HG03442 (cell line): ENCODE measurements at regions not wholly inside any gene's neighbourhood (a gene's known extent, or its start where the extent isn't known, plus 50 kb on each side); places are given as distances from the start of the nearest gene placed in this dataset.

Source experiments
- ATAC-seq: cut with Tn5 transposase; IDR thresholded peaks from one replicate; pipeline ENCODE4 v1.9.1; 2021; ENCODE audit warnings: mild to moderate bottlenecking, moderate library complexity; ENCODE audit not compliant: unreplicated experiment

DNA sequence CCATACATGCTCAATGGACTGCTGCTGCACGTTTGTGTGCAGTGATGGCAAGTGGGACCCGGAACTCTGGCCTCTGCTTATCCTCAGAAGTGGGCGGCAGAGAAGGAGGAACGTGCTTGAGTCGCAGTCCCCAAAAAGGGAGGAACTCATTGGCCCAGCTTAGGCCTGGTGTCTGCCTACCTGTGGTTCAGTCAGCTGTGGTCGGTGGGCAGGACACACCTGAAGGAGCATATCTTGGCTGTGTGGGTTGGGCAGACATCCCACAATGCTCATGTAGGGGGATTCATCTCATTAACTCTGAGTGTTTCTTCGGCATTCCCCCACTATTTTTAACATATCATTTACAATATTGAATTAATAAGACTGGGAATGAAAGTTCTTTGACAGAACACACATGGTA, 122.9 kb upstream of the IL12B start:
- no peak for ATAC-seq

DNA sequence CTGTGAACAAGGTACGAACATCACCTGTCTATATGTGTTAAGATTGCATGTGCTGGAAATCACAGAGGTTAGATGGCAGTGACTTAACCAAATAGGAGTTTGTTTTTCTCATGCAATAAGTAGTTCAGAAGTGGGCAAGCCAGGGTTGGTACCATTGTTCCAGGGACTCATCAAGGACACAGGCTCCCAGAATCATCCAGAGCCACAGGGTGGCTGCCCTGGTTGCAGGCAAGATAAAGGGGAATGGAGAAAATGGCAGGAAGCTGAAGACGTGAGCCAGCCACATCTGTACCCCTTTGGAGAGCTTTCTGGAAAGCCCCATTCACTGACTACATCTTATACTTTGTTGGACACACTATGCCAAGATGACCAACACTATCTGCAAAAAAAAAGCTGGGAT, 126.0 kb upstream of the IL12B start:
- ATAC-seq = peak; percentile 4

DNA sequence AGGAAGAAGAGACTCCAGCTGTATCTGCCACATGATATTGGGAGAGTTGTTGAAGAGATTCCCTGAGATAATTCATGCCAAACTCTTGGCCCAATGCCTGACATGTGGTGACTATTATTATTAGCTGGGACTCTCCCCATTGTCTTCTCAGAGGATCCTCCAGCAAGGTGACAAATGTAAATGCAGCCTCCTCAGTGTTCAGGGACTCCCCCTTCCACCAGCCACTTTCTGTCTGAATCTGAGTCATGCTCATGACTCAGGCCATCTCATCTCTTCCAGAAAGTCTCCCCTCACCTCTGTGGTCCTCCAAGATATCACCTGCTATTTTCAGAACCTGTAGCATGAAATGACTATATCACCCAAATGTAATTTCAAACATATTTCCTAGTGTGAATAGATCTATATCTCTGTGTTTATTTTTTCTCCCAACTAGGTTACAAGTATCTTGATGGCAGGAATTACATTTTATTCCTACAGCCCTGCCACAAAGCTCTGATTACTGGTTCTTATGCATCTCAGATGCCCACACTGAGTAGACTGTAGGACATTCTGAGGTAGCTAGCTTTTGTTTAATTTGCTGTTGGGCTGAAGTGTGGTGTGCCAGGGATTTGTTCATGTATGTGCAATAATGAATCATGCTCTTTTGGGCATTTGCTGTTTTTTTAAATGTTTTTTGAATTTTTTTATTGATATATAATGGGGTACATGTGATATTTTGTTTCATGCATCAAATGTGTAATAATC, 126.6 kb upstream of the IL12B start:
- peak; percentile 79 for ATAC-seq

DNA sequence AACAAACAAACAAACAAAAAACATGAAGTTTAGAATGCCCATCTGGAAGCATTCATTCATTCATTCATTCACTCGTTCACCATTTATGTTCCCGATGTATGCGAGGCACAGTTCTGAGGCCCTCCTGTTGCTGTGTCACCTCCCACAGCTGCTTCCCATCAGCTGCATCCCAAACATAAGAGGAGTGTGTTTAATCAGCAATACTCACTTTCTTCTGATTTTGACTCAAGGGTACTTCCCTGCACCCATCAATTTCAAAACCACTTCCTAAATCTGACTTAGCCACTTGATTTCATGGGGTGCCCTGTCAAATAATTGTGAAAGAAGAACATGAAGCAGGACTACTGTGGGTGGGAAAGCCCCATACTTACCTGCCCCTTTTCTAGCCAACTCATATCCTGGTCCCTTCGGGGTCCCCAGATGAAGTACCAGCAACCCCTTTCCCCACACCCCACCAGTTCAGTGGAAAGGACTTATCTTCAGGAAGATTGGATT, 128.0 kb upstream of the IL12B start:
- peak; percentile 31 for ATAC-seq

DNA sequence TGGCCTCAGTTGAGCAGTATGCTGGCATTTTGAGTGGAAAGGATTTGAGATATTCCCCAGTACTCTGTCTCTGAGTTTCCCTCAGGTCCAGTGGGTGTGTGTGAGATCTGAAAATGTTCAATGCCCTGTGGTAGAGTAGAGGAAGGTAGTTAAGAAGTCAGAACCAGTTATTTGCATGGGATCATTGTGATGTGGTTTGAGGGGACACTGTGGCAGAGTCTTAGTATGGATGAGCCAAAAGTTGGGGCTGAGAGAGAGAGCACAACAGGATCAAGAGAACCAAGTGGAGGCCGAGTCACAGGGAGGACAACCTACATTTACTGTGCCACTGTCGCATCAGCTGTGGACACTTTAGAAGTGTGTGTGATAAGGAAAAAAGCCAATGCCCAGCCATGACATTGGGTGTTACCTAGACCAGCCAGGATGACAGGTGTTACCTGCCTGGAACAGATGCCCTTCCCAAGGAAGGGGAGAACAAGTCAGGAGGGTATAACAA, 128.9 kb upstream of the IL12B start:
- ATAC-seq = no peak

DNA sequence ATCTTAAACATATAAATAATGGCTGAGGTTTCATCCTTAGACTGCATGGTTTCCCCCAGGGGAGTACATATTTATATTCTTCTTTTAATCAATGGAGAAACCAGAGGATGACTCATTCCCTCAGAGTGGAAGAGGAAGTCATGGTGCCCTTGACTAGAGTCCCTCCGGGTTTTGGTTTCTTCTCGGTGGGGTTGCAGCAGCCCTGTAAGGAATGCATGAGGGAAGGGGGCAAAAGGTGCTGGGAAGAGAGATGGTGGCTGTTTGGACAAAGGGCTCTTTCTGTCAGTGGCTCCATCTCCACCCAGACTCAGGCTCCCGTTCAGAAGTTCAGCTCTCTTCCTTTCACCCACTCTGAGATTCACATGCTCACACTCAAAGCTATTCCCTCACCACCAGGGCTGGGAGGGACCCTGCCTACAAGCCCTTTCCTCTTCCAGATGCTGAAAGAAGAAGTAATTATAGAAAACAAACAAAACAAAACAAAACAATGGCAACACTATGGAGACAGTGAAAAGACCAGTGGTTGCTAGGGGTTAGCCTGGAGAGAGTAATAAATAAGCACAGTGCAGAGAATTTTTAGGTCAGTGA, 129.8 kb upstream of the IL12B start:
- peak; percentile 22 for ATAC-seq

DNA sequence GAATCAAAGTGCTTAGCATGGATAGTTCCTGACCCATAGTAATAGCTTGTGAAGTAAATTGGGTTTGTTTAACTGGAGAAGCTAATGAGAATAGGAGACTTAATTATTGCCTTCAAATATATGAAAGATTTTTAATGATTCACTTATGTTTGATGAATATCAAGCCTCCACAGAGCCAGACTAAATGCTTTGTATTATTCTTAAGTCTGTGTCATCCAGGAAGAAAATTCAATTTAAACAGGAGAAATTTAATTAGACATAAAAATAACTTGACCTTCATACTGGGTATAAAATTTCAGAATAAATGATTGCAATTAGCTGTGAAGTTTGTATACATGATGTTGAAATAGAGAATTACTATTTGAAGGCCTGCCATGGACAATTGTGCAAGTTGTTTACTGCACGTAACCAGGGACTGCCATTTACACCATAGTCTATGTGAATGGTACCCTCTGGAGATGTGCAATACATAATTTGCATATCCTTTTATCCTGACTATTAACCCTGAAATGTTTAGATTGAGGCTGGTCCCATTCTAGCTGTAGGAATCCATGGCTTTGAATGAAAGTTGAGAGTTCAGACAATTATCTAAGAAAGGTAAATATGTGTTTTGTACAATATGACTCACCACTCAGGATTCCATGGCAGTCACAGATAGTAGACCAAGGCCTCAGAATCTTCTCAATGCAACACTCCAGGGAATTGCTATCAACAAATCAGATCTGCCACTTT, 133.5 kb upstream of the IL12B start:
- ATAC-seq = no peak

DNA sequence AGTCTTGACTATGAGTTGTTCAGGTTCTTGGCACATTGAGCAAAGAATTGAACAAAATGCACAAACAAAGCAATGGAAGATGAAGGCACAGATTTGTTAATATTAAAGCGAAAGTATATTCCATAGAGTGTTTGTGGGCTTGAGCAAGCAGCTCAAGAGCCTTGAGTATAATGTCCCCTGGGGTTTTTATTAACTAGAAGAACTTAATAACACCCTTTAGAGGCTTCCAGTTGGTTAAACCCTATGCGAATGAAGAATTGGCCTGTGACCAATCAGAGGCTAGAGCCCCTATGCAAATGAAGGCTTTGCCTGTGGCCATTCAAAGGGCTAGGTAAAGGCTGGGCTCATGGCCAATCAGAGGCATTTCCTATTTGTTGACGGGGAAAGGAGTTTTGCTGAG, 135.3 kb upstream of the IL12B start:
- no peak for ATAC-seq

DNA sequence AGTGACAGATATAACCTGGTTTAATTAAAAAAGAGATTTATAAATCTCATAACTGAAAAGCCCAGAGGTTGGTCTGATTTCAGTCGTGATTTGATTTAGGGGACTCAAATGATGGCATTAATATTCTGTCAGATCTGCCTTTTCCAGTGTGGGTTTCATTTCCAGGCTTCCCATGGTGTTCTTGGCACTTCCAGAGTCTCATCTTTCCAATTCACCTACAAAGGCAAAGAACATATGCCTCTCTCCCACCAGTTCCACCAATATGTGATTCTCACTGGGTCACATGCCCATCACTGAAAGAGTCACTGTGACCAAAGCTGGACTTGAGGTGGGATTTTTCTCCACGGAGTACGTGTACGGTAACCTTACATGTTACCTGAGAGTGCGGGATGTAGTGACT, 137.4 kb upstream of the IL12B start:
- no peak for ATAC-seq

DNA sequence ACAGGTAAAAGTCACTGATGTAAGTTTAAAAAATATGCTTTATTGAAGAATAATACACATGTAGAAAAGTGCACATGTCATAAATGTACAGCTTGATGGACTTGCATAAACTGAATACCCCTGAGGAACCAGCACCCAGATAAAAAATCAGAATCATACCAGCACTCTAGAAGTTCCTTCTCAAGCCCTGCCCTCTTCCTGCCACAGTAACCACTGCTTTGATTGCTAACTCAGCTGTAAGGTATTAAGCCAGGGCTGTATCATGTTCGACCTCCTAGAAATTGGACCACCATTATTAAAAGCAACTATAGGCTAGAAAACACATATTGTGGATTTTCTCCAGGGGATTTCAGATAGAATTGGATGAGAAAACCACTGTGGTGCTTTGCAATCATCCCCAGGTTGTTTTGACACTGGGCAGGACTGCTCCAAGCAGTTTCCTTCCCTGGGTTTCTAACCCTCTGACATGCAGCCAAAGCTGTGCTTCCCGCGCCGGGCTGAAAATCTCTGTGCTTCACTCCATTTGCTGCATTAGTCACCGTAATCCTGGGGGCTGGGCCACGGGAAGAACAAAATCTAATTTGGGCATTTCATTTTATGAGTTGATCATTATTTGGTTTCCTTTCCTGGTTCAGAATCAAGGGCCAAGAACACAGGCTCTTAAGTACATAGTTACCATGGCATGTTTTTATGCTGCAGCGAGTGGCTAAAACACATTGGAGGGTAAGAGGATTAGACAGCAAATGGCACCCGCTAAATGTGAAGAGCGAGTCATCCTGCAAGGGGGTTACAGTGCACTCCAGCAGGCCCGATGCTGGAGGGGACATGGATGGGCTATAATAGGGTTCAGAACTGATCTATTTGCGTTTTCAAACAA, 139.4 kb upstream of the IL12B start:
- ATAC-seq = peak; percentile 81

DNA sequence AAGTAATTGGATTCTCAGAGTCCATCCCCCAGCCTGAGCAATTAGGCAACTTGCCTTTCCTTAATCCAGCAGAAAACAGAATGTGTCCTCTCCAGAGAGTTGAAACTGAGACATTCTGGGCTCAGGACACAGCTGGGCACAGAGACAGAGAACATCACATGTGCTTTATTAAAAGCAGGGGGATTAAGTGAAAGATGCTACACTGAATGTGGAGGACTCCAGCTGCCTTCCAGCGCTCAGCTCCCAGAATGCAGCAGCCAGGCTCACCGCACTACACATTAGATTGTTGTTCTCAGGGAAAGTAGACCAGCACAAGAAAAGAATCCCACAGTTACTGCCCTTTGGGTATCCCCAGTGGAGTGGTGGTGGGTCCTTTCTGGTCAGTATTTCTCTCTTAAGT, 141.6 kb upstream of the IL12B start:
- no peak for ATAC-seq

DNA sequence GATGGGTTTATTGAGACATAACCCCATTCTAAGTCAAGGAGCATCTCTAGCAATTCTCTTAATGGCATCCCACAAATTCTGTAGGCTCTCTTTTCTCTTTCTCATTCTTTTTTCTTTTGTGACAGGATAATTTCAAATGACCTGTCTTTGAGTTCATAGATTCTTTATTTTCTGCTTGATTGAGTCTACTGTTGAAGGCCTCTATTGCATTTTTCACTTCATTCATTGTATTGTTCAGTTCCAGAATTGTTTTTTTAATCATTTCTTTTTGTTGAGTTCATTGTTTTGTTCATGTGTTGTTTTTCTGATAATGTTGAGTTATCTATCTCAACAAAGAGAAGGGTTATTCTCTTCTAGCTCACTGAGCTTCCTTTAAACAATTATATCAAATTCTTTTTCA, 144.7 kb upstream of the IL12B start:
- no peak for ATAC-seq

DNA sequence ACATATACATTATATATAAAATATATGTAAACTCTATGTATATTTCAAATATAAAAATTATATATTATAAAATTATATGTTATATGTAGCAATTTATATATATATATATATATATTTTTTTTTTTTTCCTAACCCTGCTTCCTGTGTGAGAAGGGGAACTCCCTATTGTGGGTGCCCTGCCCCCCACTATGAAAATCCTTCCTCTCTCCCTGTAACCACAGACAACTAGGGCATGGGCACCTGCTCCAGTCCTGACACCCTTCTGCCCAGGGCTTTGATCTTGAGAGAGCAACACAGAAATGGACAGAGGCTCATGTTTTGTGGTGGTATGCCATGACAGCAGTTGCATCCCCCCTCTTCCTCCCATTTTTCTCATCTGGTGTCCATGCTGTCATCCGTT, 148.7 kb upstream of the IL12B start:
- ATAC-seq = no peak

DNA sequence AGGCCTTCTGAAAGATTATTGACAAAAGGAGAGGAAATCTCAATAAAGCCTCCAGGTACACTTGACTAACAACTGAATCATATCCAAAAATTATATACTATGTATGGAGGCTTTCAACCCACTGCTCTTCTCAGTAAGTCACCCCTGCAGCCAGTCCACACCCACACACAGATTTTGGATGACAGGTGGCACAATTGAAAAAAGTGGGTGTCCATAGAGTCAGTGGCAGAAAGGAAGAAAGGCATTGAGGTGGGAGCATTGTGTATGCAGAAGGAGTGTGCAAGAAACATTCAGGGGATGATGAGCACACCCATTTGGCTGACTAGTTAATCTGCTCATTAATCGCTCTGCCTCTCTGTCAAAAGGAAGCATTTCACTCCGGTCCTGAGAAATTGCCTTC, 150.6 kb upstream of the IL12B start:
- no peak for ATAC-seq

DNA sequence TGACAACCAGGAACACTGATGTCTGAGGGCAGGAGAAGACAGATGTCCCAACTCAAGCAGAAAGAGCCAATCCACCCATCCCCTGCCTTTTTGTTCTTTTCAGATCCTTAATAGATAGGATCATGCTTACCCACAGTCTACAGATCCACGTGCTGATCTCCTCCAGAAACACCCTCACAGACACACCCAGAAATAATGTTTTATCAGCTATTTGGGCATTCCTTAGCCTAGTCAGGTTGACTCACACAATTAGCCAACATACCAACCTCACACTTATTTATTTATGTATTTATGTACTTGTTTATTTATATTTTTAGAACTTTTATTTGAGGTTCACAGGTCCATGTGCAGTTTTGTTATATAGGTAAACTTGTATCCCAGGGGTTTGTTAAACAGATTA, 151.5 kb upstream of the IL12B start:
- ATAC-seq = no peak

DNA sequence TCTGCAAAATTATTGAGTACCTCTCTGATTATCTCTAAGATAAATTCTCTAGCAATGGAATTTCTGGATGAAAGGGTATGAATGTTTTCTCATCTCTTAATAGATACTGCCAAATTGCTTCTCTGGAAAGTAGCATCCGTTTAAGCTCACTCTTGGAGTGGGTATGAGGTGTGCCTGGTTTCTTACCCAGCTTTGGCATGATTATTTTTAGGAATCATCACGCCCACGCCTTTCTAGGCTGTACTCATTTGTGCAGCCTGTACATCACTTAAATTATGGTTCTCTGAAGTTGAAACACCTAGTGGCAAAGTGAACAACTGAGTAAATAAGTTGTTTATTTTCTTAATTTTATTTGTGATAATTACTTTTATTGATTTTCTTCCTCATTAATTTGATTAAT, 156.5 kb upstream of the IL12B start:
- ATAC-seq = no peak

DNA sequence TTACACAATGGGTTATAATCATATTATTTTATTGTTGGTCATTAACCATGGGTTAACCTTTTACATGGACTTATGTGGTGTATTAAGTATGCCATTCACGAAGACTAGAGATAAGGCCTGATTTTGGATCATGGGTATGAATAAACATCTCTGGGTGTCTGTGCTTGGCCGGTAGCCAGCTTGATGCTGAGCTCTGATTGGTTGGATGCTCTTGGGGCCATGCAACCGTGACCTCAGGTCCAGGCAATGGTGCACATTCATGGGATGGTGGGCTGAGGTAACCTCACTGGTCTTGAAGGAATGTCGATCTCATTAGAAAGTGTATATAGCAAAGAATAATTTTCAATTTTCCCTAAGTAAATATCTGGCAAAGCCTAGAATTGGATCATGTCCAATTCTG, 158.2 kb upstream of the IL12B start:
- ATAC-seq = no peak

DNA sequence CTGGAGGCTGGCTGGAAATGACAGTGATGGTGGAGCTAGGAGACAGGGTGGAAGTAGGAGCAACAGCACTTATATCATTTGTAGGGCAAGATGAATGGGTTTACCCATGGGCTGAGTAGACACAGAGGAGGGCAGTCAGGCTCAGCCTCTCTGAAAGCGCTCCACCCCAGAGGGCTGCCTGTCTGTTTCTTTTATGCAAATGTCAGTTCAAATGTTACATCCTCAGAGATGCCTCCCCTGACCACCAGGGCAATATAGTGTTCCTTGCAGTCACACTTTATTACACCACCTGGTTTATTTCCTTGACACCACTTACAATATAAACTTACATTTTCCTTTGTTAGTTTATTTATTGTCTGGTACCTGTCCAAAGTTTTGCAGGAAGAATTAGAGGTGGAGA, 159.5 kb upstream of the IL12B start:
- no peak for ATAC-seq

DNA sequence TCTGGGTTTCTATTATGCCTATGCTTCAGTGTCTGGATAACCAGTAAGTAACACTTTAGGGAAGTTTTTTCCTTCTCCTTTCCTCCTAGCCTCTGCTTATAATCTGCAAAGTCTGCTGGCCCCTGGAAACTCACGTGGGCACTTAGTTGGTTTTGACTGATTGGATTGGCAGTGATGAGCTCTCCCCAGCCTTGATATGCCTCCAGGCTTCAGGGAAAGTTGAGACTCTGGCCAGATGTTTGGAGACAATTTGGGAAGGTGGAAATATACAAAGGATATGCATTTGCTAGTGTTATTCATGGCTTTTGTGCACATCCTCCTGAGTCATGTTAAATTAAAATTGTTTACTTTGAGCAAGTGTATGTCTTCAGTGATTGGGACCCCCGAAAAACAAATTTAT, 160.2 kb upstream of the IL12B start:
- ATAC-seq = no peak

DNA sequence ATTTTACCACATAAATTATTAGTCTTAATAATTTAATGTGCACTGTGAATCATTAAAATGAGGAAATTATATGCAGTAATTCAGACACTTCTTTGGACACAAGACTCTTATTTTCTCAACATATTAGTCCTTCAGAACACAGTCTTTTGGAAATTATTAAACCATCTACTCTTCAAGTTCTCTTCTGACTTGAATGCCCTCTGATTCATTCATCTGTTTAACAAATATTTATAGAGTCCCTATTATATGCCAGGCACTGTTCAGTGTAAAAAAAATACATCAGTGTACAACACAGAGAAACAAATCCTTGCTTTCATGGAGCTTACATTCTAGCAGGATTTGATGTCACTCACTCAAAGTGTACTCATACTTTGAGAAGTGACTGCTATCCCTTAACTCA, 163.4 kb upstream of the IL12B start:
- no peak for ATAC-seq

DNA sequence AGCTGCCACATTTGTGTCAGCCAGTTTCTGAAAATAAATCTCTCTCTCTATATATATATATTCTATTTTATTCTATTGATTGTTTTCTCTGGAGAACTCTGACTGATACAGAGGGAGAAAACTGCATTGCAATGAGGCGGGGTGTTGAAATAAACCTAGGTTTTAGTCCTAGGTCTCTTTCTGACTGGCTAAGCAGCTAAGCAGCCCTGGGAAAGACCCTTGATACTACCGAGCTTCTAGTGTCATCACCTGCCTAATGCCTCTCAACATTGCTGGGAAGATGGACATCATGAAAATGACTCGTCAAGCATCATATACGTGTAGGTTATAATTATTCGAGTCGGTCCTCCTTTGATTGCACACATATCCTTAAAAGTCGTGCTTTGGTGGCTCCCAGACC, 166.5 kb upstream of the IL12B start:
- no peak for ATAC-seq
